Activated CD8-positive, alpha-beta T cell treated with anti-CD3 and anti-CD28 coated beads for 36 hours (primary cell): ENCODE measurements at regions not wholly inside any gene's neighbourhood (a gene's known extent, or its start where the extent isn't known, plus 50 kb on each side); places are given as distances from the start of the nearest gene placed in this dataset.

Experiments used
- ATAC-seq: fragments of 200-7000 bp; cut with Tn5 transposase; one replicate; pipeline ENCODE4 v1.10.0; 2021; ENCODE audit warnings: mild to moderate bottlenecking, moderate library complexity
- CTCF ChIA-PET: fragments of 350-600 bp; sonication (Branson Sonifier 250); formaldehyde crosslinking; loops from one replicate; lab custom pipeline; 2021; ENCODE audit warnings: antibody characterized with exemption; lab: Charles Lee
- POLR2A ChIA-PET: fragments of 350-600 bp; sonication (Branson Sonifier 250); formaldehyde crosslinking; loops from one replicate; lab custom pipeline; 2021; ENCODE audit warnings: antibody characterized with exemption; lab: Charles Lee
- DNase-seq: peaks from one replicate; pipeline ENCODE4 v3.0.0-alpha.2; 2020
- H3K27ac Mint-ChIP-seq: one replicate; pipeline ENCODE4 v1.8.0; 2021; ENCODE audit warnings: mild to moderate bottlenecking, mixed read lengths
- H3K27me3 Mint-ChIP-seq: one replicate; pipeline ENCODE4 v1.8.0; 2021; ENCODE audit warnings: mixed read lengths
- H3K36me3 Mint-ChIP-seq: one replicate; pipeline ENCODE4 v1.8.0; 2021; ENCODE audit warnings: low read depth, mixed read lengths
- H3K4me1 Mint-ChIP-seq: one replicate; pipeline ENCODE4 v1.8.0; 2021; ENCODE audit warnings: low read depth, mixed read lengths
- H3K4me3 Mint-ChIP-seq: one replicate; pipeline ENCODE4 v1.8.0; 2021; ENCODE audit warnings: mild to moderate bottlenecking, moderate library complexity, mixed read lengths
- H3K9me3 Mint-ChIP-seq: one replicate; pipeline ENCODE4 v1.8.0; 2021; ENCODE audit warnings: mixed read lengths
- CTCF ChIP-seq: fragments of 200-600 bp; IDR thresholded peaks from one replicate; pipeline ENCODE4 v1.8.0; 2022; ENCODE audit warnings: antibody characterized with exemption, mild to moderate bottlenecking
- intact Hi-C: fragments of 100-400 bp; cut with micrococcal nuclease; formaldehyde crosslinking; loops from one replicate; pipeline ENCODE4 v1.10.0; 2022

- ATAC-seq (no peak), DNase-seq (no peak)
- H3K27me3 Mint-ChIP-seq, result peaks cover 6% of the 10 kb centered on the region
- ChIA-PET POLR2A (no interaction called here), CTCF (no interaction called here)
- H3K4me1 Mint-ChIP-seq, result no peaks in the 10 kb centered on the region
- no peak overlapping the region for H3K4me3 Mint-ChIP-seq
- H3K36me3 Mint-ChIP-seq, result no peaks in the 10 kb centered on the region
- intact Hi-C loops, result no loop called here
- no peaks in the 10 kb centered on the region for H3K9me3 Mint-ChIP-seq
- no peak for TF ChIP-seq CTCF
- H3K27ac Mint-ChIP-seq, result no peak overlapping the region
Measured at GRCh38 chr11:134794192-134794591, 382.1 kb upstream of the B3GAT1 start.

DNA sequence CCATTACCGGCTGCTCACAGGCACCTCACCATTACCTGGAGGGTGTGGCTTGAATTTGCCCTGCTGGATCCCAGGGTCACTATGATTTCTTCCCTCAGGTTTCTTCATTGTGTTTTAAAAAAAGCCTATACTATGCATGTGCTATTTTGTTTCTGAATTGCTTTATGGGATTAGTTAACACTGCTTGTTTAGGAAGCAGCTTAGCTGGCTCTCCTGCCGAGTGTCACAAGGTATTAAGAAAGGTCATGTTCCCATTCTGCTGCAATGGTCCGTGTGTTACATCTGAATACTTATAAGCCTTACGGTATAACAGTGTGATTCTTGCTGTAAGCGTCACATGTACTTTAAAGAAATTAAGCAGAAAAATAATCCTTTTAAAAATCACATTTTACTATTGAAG lies 380.6 kb upstream of the B3GAT1 start:
- intact Hi-C loops, result no loop called here
- Mint-ChIP-seq H3K4me1 (no peaks in the 10 kb centered on the region), H3K36me3 (no peaks in the 10 kb centered on the region), H3K9me3 (no peaks in the 10 kb centered on the region), H3K27ac (no peak overlapping the region), H3K4me3 (no peak overlapping the region), H3K27me3 (peaks cover 6% of the 10 kb centered on the region)
- DNase-seq (no peak), ATAC-seq (no peak)
- ChIA-PET POLR2A (no interaction called here), CTCF (no interaction called here)
- TF ChIP-seq CTCF, result no peak

DNA sequence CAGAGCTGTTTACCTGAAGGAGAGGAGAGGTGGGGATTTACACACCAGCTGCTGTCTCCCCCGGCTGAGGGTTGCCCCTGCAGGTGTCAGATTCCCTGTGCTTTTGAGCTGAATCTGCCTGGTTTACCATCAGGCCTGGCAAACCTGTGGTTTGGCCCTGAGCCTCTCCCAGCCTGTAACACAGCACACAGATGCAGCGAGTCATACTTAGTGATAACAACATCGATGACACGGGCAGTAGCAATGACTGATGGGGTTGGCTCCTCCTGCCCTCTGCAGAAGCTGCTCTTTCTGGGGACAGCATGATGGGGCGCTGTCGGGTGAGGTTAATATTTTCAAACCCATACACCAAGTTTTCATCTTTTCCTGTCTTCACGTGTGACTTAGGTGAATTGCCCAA lies 380.0 kb upstream of the B3GAT1 start:
- peaks cover 6% of the 10 kb centered on the region for H3K27me3 Mint-ChIP-seq
- DNase-seq, result no peak
- H3K27ac Mint-ChIP-seq, result no peak overlapping the region
- POLR2A ChIA-PET, result no interaction called here
- H3K36me3 Mint-ChIP-seq, result no peaks in the 10 kb centered on the region
- H3K9me3 Mint-ChIP-seq, result no peaks in the 10 kb centered on the region
- no peak for TF ChIP-seq CTCF
- no peaks in the 10 kb centered on the region for H3K4me1 Mint-ChIP-seq
- CTCF ChIA-PET, result no interaction called here
- H3K4me3 Mint-ChIP-seq, result no peak overlapping the region
- intact Hi-C loops, result no loop called here
- no peak for ATAC-seq

DNA sequence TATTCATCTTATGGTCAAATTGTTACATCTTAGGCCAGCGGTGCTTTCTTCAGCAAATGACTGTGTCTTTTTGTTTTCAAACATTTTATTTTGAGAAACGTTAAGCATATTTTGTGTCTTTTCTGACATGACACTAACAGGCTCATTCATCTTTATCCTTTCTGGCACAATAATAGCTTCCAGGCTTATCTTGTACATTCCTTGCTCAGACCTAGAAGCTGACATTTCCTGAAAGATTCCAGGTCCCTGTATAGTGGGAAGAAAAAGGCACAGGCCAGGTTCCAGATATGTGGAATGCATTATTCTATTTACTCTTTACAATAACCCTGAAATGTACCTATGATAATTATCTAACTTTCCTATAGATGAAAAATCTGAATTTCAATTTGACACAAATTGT lies 379.1 kb upstream of the B3GAT1 start:
- CTCF ChIA-PET, result no interaction called here
- no peaks in the 10 kb centered on the region for H3K9me3 Mint-ChIP-seq
- no peak for DNase-seq

DNA sequence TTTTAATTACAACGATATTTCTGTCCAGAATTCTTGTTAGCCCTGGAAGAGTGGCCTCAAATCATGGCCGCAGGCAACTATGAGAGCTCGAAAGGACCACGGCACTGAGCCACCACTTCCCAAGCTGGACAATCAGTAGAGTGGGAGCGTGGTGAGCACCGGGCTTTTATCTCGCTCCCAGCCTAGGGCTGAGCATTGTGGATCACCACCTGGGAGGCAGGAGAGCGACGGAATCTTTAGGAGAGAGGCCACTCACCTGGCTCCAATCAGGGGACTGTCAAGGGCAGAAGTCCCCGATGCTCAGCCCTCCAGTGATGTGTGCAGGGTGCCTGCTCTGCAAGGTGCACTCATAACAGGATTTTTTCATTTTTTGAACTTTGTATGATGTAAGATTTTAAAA lies 377.1 kb upstream of the B3GAT1 start:
- Mint-ChIP-seq H3K9me3 (no peaks in the 10 kb centered on the region), H3K27ac (no peak overlapping the region), H3K27me3 (peaks cover 7% of the 10 kb centered on the region), H3K36me3 (no peaks in the 10 kb centered on the region), H3K4me1 (no peaks in the 10 kb centered on the region), H3K4me3 (no peak overlapping the region)
- TF ChIP-seq CTCF, result no peak
- no peak for ATAC-seq
- DNase-seq, result no peak
- intact Hi-C loops, result no loop called here
- POLR2A ChIA-PET, result no interaction called here
- CTCF ChIA-PET, result no interaction called here

More for the DNA sequence above, 379.1 kb upstream of the B3GAT1 start:
- intact Hi-C loops, result no loop called here
- no peak for TF ChIP-seq CTCF
- H3K4me1 Mint-ChIP-seq, result no peaks in the 10 kb centered on the region
- POLR2A ChIA-PET, result no interaction called here
- H3K4me3 Mint-ChIP-seq, result no peak overlapping the region
- H3K27ac Mint-ChIP-seq, result no peak overlapping the region
- H3K36me3 Mint-ChIP-seq, result no peaks in the 10 kb centered on the region
- peaks cover 7% of the 10 kb centered on the region for H3K27me3 Mint-ChIP-seq
- ATAC-seq, result no peak
